PC-3 (cell line): ENCODE measurements at regions not wholly inside any gene's neighbourhood (a gene's known extent, or its start where the extent isn't known, plus 50 kb on each side); places are given as distances from the start of the nearest gene placed in this dataset.

Source experiments
- ATAC-seq: fragments of 200-7000 bp; cut with Tn5 transposase; 2 replicates; pipeline ENCODE4 v1.9.1; 2020; ENCODE audit warnings: mild to moderate bottlenecking, moderate library complexity
- BruUV-seq: library from RNA; stranded (reverse); fragments of 400-500 nt; replicated peaks from 2 replicates; lab custom pipeline; 2021; lab: Mats Ljungman, UMichigan
- CTCF ChIA-PET: fragments of 300-600 bp; sonication (Branson Sonifier 250); formaldehyde crosslinking; loops from one replicate; lab custom pipeline; 2022; ENCODE audit warnings: antibody characterized with exemption; lab: Charles Lee
- POLR2A ChIA-PET: fragments of 300-600 bp; sonication (Branson Sonifier 250); formaldehyde crosslinking; loops from one replicate; lab custom pipeline; 2022; ENCODE audit warnings: antibody characterized with exemption; ENCODE audit not compliant: unreplicated experiment; lab: Charles Lee
- DNase-seq: peaks from one replicate; pipeline ENCODE4 v3.0.0-alpha.2; 2015
- H2AFZ ChIP-seq: fragments of 300-600 bp; sonication (generic); 2 replicates; pipeline ENCODE4 v1.6.0; 2016; ENCODE audit warnings: antibody characterized with exemption, low read length
- H3F3A ChIP-seq: fragments of 300-600 bp; sonication (generic); one replicate; pipeline ENCODE4 v1.6.0; 2017; ENCODE audit warnings: antibody characterized with exemption, low read length, control low read depth, mild to moderate bottlenecking; ENCODE audit not compliant: unreplicated experiment
- H3K27ac ChIP-seq: fragments of 300-600 bp; sonication (generic); 2 replicates; pipeline ENCODE4 v1.5.1; 2016; ENCODE audit warnings: mild to moderate bottlenecking, low read length
- H3K27me3 ChIP-seq: fragments of 300-600 bp; sonication (generic); 2 replicates; pipeline ENCODE4 v1.6.1; 2016; ENCODE audit warnings: low read length, mixed read lengths
- H3K36me3 ChIP-seq: fragments of 300-600 bp; sonication (generic); 2 replicates; pipeline ENCODE4 v1.6.1; 2016; ENCODE audit warnings: low read depth, mixed run types, low read length, mixed read lengths
- H3K4me1 ChIP-seq: fragments of 300-600 bp; sonication (generic); 2 replicates; pipeline ENCODE4 v1.5.1; 2016; ENCODE audit warnings: low read length; ENCODE audit not compliant: insufficient read depth
- H3K4me2 ChIP-seq: fragments of 300-600 bp; sonication (generic); 2 replicates; pipeline ENCODE4 v1.6.0; 2016; ENCODE audit warnings: low read length
- H3K4me3 ChIP-seq: fragments of 300-600 bp; sonication (generic); 2 replicates; pipeline ENCODE4 v1.5.1; 2016; ENCODE audit warnings: mild to moderate bottlenecking, low read length, mixed read lengths
- H3K79me2 ChIP-seq: fragments of 300-600 bp; sonication (generic); 2 replicates; pipeline ENCODE4 v1.6.1; 2017; ENCODE audit warnings: low read length, mixed read lengths
- H3K9ac ChIP-seq: fragments of 300-600 bp; sonication (generic); 2 replicates; pipeline ENCODE4 v1.6.0; 2016; ENCODE audit warnings: mild to moderate bottlenecking, low read length
- H3K9me2 ChIP-seq: fragments of 300-600 bp; sonication (generic); replicated peaks from 2 replicates; pipeline ENCODE4 v1.6.1; 2016; ENCODE audit warnings: mixed run types, low read length, mixed read lengths
- H3K9me3 ChIP-seq: fragments of 300-600 bp; sonication (generic); 2 replicates; pipeline ENCODE4 v1.6.1; 2016; ENCODE audit warnings: low read length, mixed read lengths
- H4K20me1 ChIP-seq: fragments of 300-600 bp; sonication (generic); 2 replicates; pipeline ENCODE4 v1.6.1; 2016; ENCODE audit warnings: low read length, mixed read lengths
- EZH2 ChIP-seq: fragments of 300-600 bp; sonication (generic); IDR thresholded peaks from one replicate; pipeline ENCODE4 v1.6.1; 2017; ENCODE audit warnings: antibody characterized with exemption, mild to moderate bottlenecking, low read length; ENCODE audit not compliant: unreplicated experiment
- EZH2phosphoT487 ChIP-seq: fragments of 300-600 bp; sonication (generic); IDR thresholded peaks from 2 replicates; pipeline ENCODE4 v1.6.1; 2018; ENCODE audit warnings: mild to moderate bottlenecking, antibody characterized with exemption, low read length, borderline replicate concordance
- intact Hi-C: fragments of 100-400 bp; cut with micrococcal nuclease; formaldehyde crosslinking; loops from 2 replicates; pipeline ENCODE4 v1.9.0; 2023
- TF ChIP-seq, protein P1 (sequence below): fragments of 300-600 bp; sonication (generic); conservative IDR thresholded peaks from 2 replicates; pipeline ENCODE4 v1.5.1; 2017; ENCODE audit warnings: antibody characterized with exemption, low read depth, mild to moderate bottlenecking, low read length

DNA sequence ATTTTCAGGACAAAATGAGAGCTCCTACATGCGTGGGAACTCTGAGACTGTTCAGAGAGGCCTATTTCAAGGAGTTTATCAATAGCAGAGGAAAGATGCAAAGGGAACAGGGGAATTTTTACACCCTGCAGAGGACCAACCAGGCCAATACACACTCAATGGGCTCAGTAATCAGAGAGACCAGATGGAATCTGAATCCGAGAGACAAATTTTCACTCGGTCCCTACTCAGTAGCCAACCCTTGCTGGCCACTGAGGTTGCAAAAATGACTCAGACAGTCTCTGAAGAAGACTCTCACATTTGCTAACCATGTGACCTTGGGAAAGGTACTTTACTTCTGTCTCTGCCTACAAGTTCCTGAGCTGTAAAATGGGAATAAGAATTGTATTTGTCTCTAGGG is 479.4 kb downstream of the CDK5RAP2 start:
- Histone ChIP-seq H3K9ac (no peak overlapping the region), H3K36me3 (no peaks in the 10 kb centered on the region), H3F3A (no peaks in the 10 kb centered on the region), H3K4me2 (no peak overlapping the region), H3K9me2 (no peaks in the 10 kb centered on the region), H2AFZ (no peak overlapping the region), H4K20me1 (no peaks in the 10 kb centered on the region), H3K9me3 (no peaks in the 10 kb centered on the region), H3K4me3 (no peak overlapping the region), H3K27me3 (no peaks in the 10 kb centered on the region), H3K79me2 (no peaks in the 10 kb centered on the region), H3K27ac (no peak overlapping the region), H3K4me1 (no peaks in the 10 kb centered on the region)
- TF ChIP-seq EZH2phosphoT487, result no peak
- TF ChIP-seq, protein P1, sequence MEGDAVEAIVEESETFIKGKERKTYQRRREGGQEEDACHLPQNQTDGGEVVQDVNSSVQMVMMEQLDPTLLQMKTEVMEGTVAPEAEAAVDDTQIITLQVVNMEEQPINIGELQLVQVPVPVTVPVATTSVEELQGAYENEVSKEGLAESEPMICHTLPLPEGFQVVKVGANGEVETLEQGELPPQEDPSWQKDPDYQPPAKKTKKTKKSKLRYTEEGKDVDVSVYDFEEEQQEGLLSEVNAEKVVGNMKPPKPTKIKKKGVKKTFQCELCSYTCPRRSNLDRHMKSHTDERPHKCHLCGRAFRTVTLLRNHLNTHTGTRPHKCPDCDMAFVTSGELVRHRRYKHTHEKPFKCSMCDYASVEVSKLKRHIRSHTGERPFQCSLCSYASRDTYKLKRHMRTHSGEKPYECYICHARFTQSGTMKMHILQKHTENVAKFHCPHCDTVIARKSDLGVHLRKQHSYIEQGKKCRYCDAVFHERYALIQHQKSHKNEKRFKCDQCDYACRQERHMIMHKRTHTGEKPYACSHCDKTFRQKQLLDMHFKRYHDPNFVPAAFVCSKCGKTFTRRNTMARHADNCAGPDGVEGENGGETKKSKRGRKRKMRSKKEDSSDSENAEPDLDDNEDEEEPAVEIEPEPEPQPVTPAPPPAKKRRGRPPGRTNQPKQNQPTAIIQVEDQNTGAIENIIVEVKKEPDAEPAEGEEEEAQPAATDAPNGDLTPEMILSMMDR, result no peak
- TF ChIP-seq EZH2, result no peak
- POLR2A ChIA-PET, result no interaction called here
- ATAC-seq (no peak), DNase-seq (no peak)
- intact Hi-C loops, result no loop called here
- CTCF ChIA-PET, result no interaction called here
- BruUV-seq, result no TSS peak

DNA sequence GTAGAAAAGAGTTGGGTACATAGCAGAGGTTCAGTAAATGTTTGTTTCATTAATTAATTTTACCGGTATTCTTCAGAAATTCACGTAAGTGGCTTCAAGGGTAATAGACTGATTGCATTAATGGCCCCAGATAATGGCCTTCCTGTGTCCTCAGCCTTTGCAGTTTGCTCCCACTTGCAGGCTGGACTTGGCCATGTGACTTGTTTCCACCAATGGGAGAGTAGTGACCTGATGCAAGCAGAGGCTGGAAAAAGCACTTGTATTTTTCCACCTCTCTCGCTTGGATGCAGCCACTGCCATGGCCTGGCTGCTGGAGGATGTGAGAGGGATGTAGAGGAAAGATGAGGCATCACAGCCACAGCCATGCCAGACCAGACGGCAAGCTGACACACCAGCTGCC is 480.9 kb downstream of the CDK5RAP2 start:
- Histone ChIP-seq H2AFZ (no peak overlapping the region), H3K4me3 (no peak overlapping the region), H3K27me3 (no peaks in the 10 kb centered on the region), H3K4me2 (no peak overlapping the region), H3K9me3 (no peaks in the 10 kb centered on the region), H4K20me1 (no peaks in the 10 kb centered on the region), H3K79me2 (no peaks in the 10 kb centered on the region), H3K27ac (no peak overlapping the region), H3K9me2 (no peaks in the 10 kb centered on the region), H3K9ac (no peak overlapping the region), H3F3A (no peaks in the 10 kb centered on the region), H3K36me3 (no peaks in the 10 kb centered on the region), H3K4me1 (no peaks in the 10 kb centered on the region)
- CTCF ChIA-PET, result no interaction called here
- POLR2A ChIA-PET, result no interaction called here
- BruUV-seq, result no TSS peak
- intact Hi-C loops, result no loop called here
- no peak for DNase-seq
- TF ChIP-seq EZH2, result no peak
- no peak for TF ChIP-seq EZH2phosphoT487
- TF ChIP-seq, protein P1, result no peak
- ATAC-seq, result no peak

DNA sequence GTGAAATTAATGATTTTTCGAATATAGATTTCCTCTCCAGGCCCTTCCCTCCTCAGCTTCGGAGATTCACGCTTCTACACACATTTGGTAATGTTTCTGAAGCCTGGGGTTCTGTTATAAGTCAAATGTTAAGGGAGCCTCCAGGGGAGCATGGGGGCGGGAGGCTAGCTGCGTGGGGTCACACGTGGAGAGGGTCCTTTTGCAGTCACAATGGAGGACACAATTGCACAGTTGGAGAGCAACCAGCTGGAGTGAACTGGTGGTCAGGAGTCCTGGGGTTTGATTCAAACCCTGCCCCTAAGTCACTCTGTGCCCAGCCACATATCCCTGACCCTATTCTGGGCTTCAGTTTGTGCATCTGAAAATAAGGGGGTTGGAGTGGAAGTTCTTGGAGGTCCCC is 481.4 kb downstream of the CDK5RAP2 start:
- Histone ChIP-seq H3K4me2 (no peak overlapping the region), H3K79me2 (no peaks in the 10 kb centered on the region), H3K9me3 (no peaks in the 10 kb centered on the region), H3K4me3 (no peak overlapping the region), H2AFZ (no peak overlapping the region), H3F3A (no peaks in the 10 kb centered on the region), H3K36me3 (no peaks in the 10 kb centered on the region), H3K9me2 (no peaks in the 10 kb centered on the region), H3K27me3 (no peaks in the 10 kb centered on the region), H3K27ac (no peak overlapping the region), H4K20me1 (no peaks in the 10 kb centered on the region), H3K4me1 (no peaks in the 10 kb centered on the region), H3K9ac (no peak overlapping the region)
- TF ChIP-seq EZH2phosphoT487 (no peak), EZH2 (no peak)
- TF ChIP-seq, protein P1, result no peak
- no peak for DNase-seq
- intact Hi-C loops, result no loop called here
- BruUV-seq, result no TSS peak
- ChIA-PET POLR2A (no interaction called here), CTCF (no interaction called here)
- ATAC-seq, result no peak
